ENCODE measurements at regions not wholly inside any gene's neighbourhood (a gene's known extent, or its start where the extent isn't known, plus 50 kb on each side); places are given as distances from the start of the nearest gene placed in this dataset.
"Not testable (repeated sequence)": the region's sequence is repeated elsewhere in the genome, so short reads cannot be mapped to it uniquely, and the experiment has no call there.

DNA sequence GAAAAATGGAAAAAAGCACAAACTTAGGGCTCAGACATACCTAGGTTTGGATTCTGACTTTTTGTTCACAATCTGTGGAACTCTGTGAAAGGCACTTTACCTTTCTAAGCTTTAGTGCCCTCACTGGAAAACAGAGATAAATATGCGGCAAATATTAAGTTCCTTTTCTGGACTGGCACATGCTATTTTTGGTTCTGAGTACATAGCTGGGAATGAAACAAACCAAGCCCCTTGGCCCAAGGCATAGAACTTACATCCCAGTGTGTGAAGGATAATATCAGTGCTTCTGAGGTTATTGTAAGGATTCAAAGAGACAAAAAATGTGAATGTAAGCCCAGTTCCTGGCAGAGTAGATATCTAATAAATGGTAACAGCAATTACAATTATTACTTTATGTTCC lies 227.5 kb downstream of the ADAMTS15 start:
- peaks cover 4% of the 10 kb centered on the region for H3K27me3 Mint-ChIP-seq (ENCODE audit: low read depth)
- H3K9me3 Mint-ChIP-seq: peaks cover 37% of the 10 kb centered on the region
- peaks cover 23% of the 10 kb centered on the region for H3K36me3 Mint-ChIP-seq (ENCODE audit: low read depth)
- TF ChIP-seq, protein P1, sequence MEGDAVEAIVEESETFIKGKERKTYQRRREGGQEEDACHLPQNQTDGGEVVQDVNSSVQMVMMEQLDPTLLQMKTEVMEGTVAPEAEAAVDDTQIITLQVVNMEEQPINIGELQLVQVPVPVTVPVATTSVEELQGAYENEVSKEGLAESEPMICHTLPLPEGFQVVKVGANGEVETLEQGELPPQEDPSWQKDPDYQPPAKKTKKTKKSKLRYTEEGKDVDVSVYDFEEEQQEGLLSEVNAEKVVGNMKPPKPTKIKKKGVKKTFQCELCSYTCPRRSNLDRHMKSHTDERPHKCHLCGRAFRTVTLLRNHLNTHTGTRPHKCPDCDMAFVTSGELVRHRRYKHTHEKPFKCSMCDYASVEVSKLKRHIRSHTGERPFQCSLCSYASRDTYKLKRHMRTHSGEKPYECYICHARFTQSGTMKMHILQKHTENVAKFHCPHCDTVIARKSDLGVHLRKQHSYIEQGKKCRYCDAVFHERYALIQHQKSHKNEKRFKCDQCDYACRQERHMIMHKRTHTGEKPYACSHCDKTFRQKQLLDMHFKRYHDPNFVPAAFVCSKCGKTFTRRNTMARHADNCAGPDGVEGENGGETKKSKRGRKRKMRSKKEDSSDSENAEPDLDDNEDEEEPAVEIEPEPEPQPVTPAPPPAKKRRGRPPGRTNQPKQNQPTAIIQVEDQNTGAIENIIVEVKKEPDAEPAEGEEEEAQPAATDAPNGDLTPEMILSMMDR (IDR thresholded peaks at IDR 0.05; ENCODE audit: unreplicated experiment in 3 of 3): no peak
- peaks cover 72% of the 10 kb centered on the region for H3K4me1 Mint-ChIP-seq
- H3K4me3 Mint-ChIP-seq: peak overlapping the region in 1 of 3 experiments; percentile 31
- peak overlapping the region; percentile 97 to 99 (median 98) for H3K27ac Mint-ChIP-seq

DNA sequence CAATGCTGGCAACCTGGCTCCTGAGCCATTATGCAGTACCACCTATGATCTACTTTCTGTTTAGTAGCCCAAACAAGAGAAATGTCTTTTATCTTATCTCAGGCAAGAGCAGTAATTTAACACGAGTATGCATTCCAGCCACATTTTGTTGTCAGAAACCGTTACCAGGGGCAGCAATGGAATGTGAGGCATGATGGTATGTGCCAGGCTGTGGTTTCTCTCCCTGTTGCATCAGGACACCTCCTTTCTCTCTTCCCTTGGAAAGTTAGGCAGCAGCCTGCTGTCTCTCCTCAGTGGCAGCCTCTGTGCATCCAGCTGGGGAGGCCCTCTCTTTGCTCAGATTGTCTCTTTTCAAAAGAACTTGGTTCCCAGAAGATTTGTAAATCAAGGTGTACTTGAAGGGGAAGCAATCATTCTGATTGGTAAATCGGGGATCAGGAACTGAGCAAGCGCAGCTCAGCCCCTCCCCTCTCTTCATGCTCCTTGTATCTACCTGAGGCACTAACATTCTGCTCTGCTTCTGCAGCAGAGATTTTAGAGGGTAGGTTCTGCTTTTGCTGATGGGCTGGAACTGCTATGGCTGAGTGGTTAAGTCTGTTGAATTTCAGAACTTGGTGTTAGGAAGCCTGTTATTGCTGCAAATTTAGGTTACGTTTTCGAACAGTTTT lies 229.2 kb downstream of the ADAMTS15 start:
- H3K4me3 Mint-ChIP-seq: no peak overlapping the region
- peaks cover 53% of the 10 kb centered on the region for H3K9me3 Mint-ChIP-seq
- H3K27ac Mint-ChIP-seq: peak overlapping the region; percentile 97 to 99 (median 98)
- H3K4me1 Mint-ChIP-seq: peaks cover 55% of the 10 kb centered on the region
- peaks cover 32% of the 10 kb centered on the region for H3K36me3 Mint-ChIP-seq (ENCODE audit: low read depth)
- H3K27me3 Mint-ChIP-seq (ENCODE audit: low read depth): peaks cover 4% of the 10 kb centered on the region
- TF ChIP-seq, protein P1 (IDR thresholded peaks at IDR 0.05; ENCODE audit: unreplicated experiment in 3 of 3): no peak

DNA sequence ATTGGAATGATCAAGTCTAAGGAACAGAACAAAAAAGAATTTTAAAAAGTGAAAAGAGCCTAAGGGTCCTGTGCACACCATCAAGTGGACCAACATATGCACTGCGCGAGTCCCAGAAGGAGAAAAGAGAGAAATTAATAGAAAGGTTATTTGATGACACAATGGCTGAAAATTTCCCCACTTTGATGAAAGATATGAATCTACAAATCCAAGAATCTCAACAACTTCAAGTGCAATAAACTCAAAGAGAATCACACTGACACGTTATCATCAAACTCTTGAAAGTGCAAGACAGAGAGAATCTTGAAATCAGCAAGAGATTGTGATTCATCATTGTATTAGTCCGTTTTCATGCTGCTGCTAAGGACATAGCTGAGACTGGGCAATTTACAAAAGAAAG lies 230.8 kb downstream of the ADAMTS15 start:
- H3K4me3 Mint-ChIP-seq: no peak overlapping the region
- H3K36me3 Mint-ChIP-seq (ENCODE audit: low read depth): peaks cover 36% of the 10 kb centered on the region
- no peak overlapping the region for H3K27ac Mint-ChIP-seq
- no peaks in the 10 kb centered on the region for H3K27me3 Mint-ChIP-seq (ENCODE audit: low read depth)
- H3K4me1 Mint-ChIP-seq: peaks cover 40% of the 10 kb centered on the region
- peaks cover 67% of the 10 kb centered on the region for H3K9me3 Mint-ChIP-seq
- TF ChIP-seq, protein P1 (IDR thresholded peaks at IDR 0.05; ENCODE audit: unreplicated experiment in 3 of 3): no peak

DNA sequence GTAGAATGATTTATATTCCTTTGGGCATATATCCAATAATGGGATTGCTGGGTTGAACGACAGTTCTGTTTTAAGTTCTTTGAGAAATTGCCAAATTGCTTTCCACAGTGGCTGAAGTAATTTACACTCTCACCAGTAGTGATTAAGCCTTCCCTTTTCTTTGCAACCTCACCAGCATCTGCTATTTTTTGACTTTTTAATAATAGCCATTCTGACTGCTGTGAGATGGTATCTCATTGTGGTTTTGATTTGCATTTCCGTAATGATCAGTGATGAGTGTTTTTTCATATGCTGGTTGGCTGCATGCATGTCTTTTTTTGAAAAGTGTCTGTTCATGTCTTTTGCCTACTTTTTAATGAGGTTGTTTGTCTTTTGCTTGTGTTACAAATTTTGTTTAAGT lies 233.8 kb downstream of the SNX19 start:
- Mint-ChIP-seq H3K36me3 (ENCODE audit: low read depth) (peaks cover 36% of the 10 kb centered on the region), H3K9me3 (peaks cover 72% of the 10 kb centered on the region)
- H3K27me3 Mint-ChIP-seq (ENCODE audit: low read depth); H3K27ac Mint-ChIP-seq; H3K4me3 Mint-ChIP-seq; H3K4me1 Mint-ChIP-seq: not testable (repeated sequence)

DNA sequence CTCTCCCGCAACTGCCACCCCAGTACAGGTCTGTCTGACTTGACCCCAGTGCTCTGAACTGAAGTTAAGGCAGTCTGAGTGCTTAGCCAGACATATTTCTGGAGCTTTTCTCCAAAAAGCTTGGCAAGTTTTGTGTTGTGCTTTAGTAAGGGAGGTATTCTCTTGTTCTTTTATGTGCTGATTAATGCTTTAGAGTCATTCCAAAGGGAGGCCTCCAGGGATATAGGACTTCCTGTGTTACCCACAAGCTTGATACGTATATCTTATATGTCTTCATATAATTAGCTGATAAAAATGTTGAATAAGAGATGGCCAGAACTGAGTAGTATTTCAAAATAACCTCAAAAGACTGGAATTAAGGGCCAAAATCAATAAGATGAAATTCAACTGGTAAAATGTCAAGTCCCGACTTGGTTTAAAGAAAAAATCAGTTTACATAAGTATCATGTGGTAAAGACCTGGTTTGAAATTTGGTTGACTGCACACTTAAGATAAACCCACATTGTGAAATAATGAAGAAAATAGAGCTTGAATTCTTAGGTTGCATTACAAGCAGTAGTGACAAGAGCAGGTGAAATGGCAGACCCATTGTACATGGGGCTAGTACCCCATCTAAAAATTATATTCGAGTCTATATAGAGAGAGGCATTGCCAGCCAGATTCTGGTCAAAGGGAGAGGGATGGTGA lies 226.9 kb downstream of the SNX19 start:
- H3K4me3 Mint-ChIP-seq: peak overlapping the region in 1 of 3 experiments; percentile 3
- peaks cover 3% of the 10 kb centered on the region for H3K36me3 Mint-ChIP-seq (ENCODE audit: low read depth)
- peak overlapping the region; percentile 91 to 94 (median 94) for H3K27ac Mint-ChIP-seq
- H3K27me3 Mint-ChIP-seq (ENCODE audit: low read depth): no peaks in the 10 kb centered on the region
- peaks cover 39% of the 10 kb centered on the region for H3K4me1 Mint-ChIP-seq
- TF ChIP-seq, protein P1 (IDR thresholded peaks at IDR 0.05; ENCODE audit: unreplicated experiment in 3 of 3): no peak
- peaks cover 18% of the 10 kb centered on the region for H3K9me3 Mint-ChIP-seq

DNA sequence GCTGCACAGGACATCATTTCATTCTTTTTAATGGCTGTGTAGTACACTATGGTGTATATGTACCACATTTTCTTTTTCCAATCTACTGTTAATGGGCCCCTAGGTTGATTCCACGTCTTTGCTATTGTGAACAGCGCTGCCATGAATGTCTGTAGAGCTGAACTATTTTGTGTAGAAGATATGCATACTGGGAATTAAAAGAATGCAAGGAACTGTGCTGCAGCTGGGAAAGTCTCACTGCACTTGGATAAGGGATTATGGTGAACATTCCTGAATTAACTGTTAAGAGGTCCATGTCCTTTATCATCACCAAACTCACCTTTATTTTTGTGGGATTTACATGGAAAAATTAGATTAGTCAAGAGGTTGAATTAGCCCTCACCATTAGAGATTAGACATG lies 224.7 kb downstream of the SNX19 start:
- Mint-ChIP-seq H3K36me3 (ENCODE audit: low read depth) (no peaks in the 10 kb centered on the region), H3K4me1 (peaks cover 52% of the 10 kb centered on the region), H3K27ac (peak overlapping the region; percentile 30 to 58 (median 46)), H3K27me3 (ENCODE audit: low read depth) (no peaks in the 10 kb centered on the region), H3K4me3 (no peak overlapping the region), H3K9me3 (peaks cover 6% of the 10 kb centered on the region)
- TF ChIP-seq, protein P1 (IDR thresholded peaks at IDR 0.05; ENCODE audit: unreplicated experiment in 3 of 3): no peak
